ENCODE measurements at regions not wholly inside any gene's neighbourhood (a gene's known extent, or its start where the extent isn't known, plus 50 kb on each side); places are given as distances from the start of the nearest gene placed in this dataset.

DNA sequence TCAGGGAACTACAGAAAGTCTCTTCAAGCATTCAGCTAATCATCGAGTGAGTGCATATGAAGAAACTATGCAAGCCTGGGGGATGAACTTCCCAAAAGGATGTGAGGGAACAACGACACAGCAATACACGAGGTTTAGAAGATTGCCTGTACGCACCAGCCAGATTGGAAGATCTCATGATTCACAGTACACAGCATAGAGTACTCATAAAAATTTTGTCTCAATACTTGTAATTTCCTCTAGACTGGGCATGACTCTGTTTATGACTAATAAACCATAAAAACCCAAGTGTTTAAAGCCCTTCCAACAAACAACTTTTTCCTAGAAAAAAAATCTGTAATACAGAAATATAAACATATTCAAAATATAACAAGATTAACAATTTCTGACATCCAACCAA lies 279.7 kb downstream of the KCNJ3 start:
- H3K4me1 ChIP-seq (ENCODE audit: insufficient read depth, low read length): no peaks in the 10 kb centered on the region
- ChIA-PET POLR2A (ENCODE audit: unreplicated experiment) (interaction anchor here (0.6 kb wide), 1 partner anchor 783 kb away, joined by 3 read pairs; no protein-coding TSS in a partner anchor), CTCF (no interaction called here)
- DNase-seq (peak; percentile 25), ATAC-seq (peak; percentile 87)
- no peak overlapping the region for H3K9ac ChIP-seq (ENCODE audit: low read length)
- intact Hi-C loops (cut with micrococcal nuclease): loop anchor here (5.0 kb wide), 1 partner anchor 244 kb away; no protein-coding TSS in a partner anchor
- H3K27ac ChIP-seq (ENCODE audit: low read length): no peak overlapping the region
- no peaks in the 10 kb centered on the region for H3K27me3 ChIP-seq (ENCODE audit: low read length)
- H3K4me2 ChIP-seq (ENCODE audit: low read length): no peak overlapping the region
- no peaks in the 10 kb centered on the region for H3F3A ChIP-seq (ENCODE audit: low read length, unreplicated experiment)
- H2AFZ ChIP-seq (ENCODE audit: low read length): no peak overlapping the region
- H3K9me2 ChIP-seq (replicated peaks; ENCODE audit: low read length): no peaks in the 10 kb centered on the region
- H3K9me3 ChIP-seq (ENCODE audit: low read length): 0 out of 2 replicates have a peak, but pooled peaks cover 2% of the 10 kb centered on the region
- BruUV-seq (replicated peaks): no TSS peak
- H3K79me2 ChIP-seq (ENCODE audit: low read length): no peaks in the 10 kb centered on the region
- no peaks in the 10 kb centered on the region for H4K20me1 ChIP-seq (ENCODE audit: low read length)
- TF ChIP-seq EZH2phosphoT487 (IDR thresholded peaks at IDR 0.05; ENCODE audit: borderline replicate concordance, low read length) (no peak), EZH2 (IDR thresholded peaks at IDR 0.05; ENCODE audit: low read length, unreplicated experiment) (no peak)
- TF ChIP-seq, protein P1, sequence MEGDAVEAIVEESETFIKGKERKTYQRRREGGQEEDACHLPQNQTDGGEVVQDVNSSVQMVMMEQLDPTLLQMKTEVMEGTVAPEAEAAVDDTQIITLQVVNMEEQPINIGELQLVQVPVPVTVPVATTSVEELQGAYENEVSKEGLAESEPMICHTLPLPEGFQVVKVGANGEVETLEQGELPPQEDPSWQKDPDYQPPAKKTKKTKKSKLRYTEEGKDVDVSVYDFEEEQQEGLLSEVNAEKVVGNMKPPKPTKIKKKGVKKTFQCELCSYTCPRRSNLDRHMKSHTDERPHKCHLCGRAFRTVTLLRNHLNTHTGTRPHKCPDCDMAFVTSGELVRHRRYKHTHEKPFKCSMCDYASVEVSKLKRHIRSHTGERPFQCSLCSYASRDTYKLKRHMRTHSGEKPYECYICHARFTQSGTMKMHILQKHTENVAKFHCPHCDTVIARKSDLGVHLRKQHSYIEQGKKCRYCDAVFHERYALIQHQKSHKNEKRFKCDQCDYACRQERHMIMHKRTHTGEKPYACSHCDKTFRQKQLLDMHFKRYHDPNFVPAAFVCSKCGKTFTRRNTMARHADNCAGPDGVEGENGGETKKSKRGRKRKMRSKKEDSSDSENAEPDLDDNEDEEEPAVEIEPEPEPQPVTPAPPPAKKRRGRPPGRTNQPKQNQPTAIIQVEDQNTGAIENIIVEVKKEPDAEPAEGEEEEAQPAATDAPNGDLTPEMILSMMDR (conservative IDR thresholded peaks at IDR 0.05; ENCODE audit: low read depth, low read length): no peak
- H3K4me3 ChIP-seq (ENCODE audit: low read length): no peak overlapping the region
- no peaks in the 10 kb centered on the region for H3K36me3 ChIP-seq (ENCODE audit: low read depth, low read length)

DNA sequence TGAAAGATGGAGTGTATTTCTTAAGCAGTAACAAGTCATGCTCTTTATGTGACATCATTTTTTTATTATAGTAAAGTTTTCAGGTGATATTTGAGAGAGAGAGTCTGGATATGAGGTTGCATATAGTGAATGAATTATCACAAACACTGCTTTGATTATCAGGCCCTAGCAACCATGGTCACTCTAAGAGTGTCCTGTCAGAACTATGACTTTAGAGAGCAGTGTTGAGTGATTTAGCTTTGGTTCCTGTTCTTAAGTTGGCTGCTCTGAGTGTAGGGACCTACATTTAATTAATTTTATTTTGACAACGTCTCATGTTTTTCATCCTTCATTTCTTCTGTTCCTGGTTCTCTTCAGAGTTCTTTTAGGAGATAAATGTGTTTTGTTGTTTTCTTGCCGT lies 275.5 kb downstream of the KCNJ3 start:
- Histone ChIP-seq H3F3A (ENCODE audit: low read length, unreplicated experiment) (no peaks in the 10 kb centered on the region), H3K79me2 (ENCODE audit: low read length) (no peaks in the 10 kb centered on the region), H3K4me3 (ENCODE audit: low read length) (no peak overlapping the region), H4K20me1 (ENCODE audit: low read length) (no peaks in the 10 kb centered on the region), H2AFZ (ENCODE audit: low read length) (no peak overlapping the region), H3K9ac (ENCODE audit: low read length) (no peak overlapping the region), H3K27me3 (ENCODE audit: low read length) (no peaks in the 10 kb centered on the region), H3K36me3 (ENCODE audit: low read depth, low read length) (no peaks in the 10 kb centered on the region), H3K4me2 (ENCODE audit: low read length) (no peak overlapping the region), H3K4me1 (ENCODE audit: insufficient read depth, low read length) (no peaks in the 10 kb centered on the region), H3K9me2 (replicated peaks; ENCODE audit: low read length) (no peaks in the 10 kb centered on the region), H3K27ac (ENCODE audit: low read length) (no peak overlapping the region), H3K9me3 (ENCODE audit: low read length) (0 out of 2 replicates have a peak, but pooled peaks cover 5% of the 10 kb centered on the region)
- POLR2A ChIA-PET (ENCODE audit: unreplicated experiment): no interaction called here
- TF ChIP-seq EZH2 (IDR thresholded peaks at IDR 0.05; ENCODE audit: low read length, unreplicated experiment): no peak
- TF ChIP-seq, protein P1 (conservative IDR thresholded peaks at IDR 0.05; ENCODE audit: low read depth, low read length): no peak
- no peak for TF ChIP-seq EZH2phosphoT487 (IDR thresholded peaks at IDR 0.05; ENCODE audit: borderline replicate concordance, low read length)
- ATAC-seq (no peak), DNase-seq (no peak)
- intact Hi-C loops (cut with micrococcal nuclease): no loop called here
- BruUV-seq (replicated peaks): no TSS peak
- CTCF ChIA-PET: no interaction called here

GRCh38 chr2:154963511-154963910 lies 265.0 kb downstream of the KCNJ3 start:
- no peak overlapping the region for H3K4me3 ChIP-seq (ENCODE audit: low read length)
- no peaks in the 10 kb centered on the region for H3K4me1 ChIP-seq (ENCODE audit: insufficient read depth, low read length)
- no peaks in the 10 kb centered on the region for H3K36me3 ChIP-seq (ENCODE audit: low read depth, low read length)
- ChIA-PET CTCF (no interaction called here), POLR2A (ENCODE audit: unreplicated experiment) (no interaction called here)
- no peak overlapping the region for H3K4me2 ChIP-seq (ENCODE audit: low read length)
- ATAC-seq (no peak), DNase-seq (no peak)
- H3K79me2 ChIP-seq (ENCODE audit: low read length): no peaks in the 10 kb centered on the region
- H4K20me1 ChIP-seq (ENCODE audit: low read length): no peaks in the 10 kb centered on the region
- no peak overlapping the region for H2AFZ ChIP-seq (ENCODE audit: low read length)
- no peaks in the 10 kb centered on the region for H3K27me3 ChIP-seq (ENCODE audit: low read length)
- no peak for TF ChIP-seq EZH2phosphoT487 (IDR thresholded peaks at IDR 0.05; ENCODE audit: borderline replicate concordance, low read length)
- BruUV-seq (replicated peaks): no TSS peak
- H3K9me2 ChIP-seq (replicated peaks; ENCODE audit: low read length): no peaks in the 10 kb centered on the region
- H3K9ac ChIP-seq (ENCODE audit: low read length): no peak overlapping the region
- H3K27ac ChIP-seq (ENCODE audit: low read length): no peak overlapping the region
- no peaks in the 10 kb centered on the region for H3F3A ChIP-seq (ENCODE audit: low read length, unreplicated experiment)
- no peaks in the 10 kb centered on the region for H3K9me3 ChIP-seq (ENCODE audit: low read length)
- intact Hi-C loops (cut with micrococcal nuclease): no loop called here
